ENCODE measurements at regions not wholly inside any gene's neighbourhood (a gene's known extent, or its start where the extent isn't known, plus 50 kb on each side); places are given as distances from the start of the nearest gene placed in this dataset.

- Histone ChIP-seq H3K27me3 (peaks cover 0 to 5% (median 4%) of the 10 kb centered on the region in 3 donors), H3K9me3 (no peaks in the 10 kb centered on the region), H3K36me3 (no peaks in the 10 kb centered on the region), H3K4me3 (no peak overlapping the region), H3K4me1 (no peaks in the 10 kb centered on the region), H3K27ac (no peak overlapping the region)
- in situ Hi-C loops (cut with MboI; ENCODE audit: low sequenced_read_pairs in 4 of 4): no loop called here
- no peak for ATAC-seq
- DNase-seq: no peak
- intact Hi-C loops (cut with DNase I; ENCODE audit: low total_unique reads): no loop called here
- TF ChIP-seq POLR2A (IDR thresholded peaks at IDR 0.05) (no peak), CTCF (IDR thresholded peaks at IDR 0.05 in 4 of 5, conservative IDR thresholded peaks at IDR 0.05 in 1 of 5) (no peak)
Observed at GRCh38 chr3:59319442-59319841, 269.6 kb upstream of the CFAP20DC start.

GRCh38 chr3:59318881-59319280 lies 269.1 kb upstream of the CFAP20DC start:
- Histone ChIP-seq H3K4me1 (no peaks in the 10 kb centered on the region), H3K27ac (no peak overlapping the region), H3K27me3 (peaks cover 0 to 5% (median 4%) of the 10 kb centered on the region in 3 donors), H3K36me3 (no peaks in the 10 kb centered on the region), H3K4me3 (no peak overlapping the region), H3K9me3 (no peaks in the 10 kb centered on the region)
- ATAC-seq (no peak), DNase-seq (no peak)
- intact Hi-C loops (cut with DNase I; ENCODE audit: low total_unique reads): no loop called here
- in situ Hi-C loops (cut with MboI; ENCODE audit: low sequenced_read_pairs in 4 of 4): no loop called here
- TF ChIP-seq CTCF (IDR thresholded peaks at IDR 0.05 in 4 of 5, conservative IDR thresholded peaks at IDR 0.05 in 1 of 5) (no peak), POLR2A (IDR thresholded peaks at IDR 0.05) (no peak)

GRCh38 chr3:59317386-59317785 lies 267.6 kb upstream of the CFAP20DC start:
- H3K4me3 ChIP-seq: no peak overlapping the region
- H3K4me1 ChIP-seq: no peaks in the 10 kb centered on the region
- H3K27ac ChIP-seq: no peak overlapping the region
- H3K36me3 ChIP-seq: no peaks in the 10 kb centered on the region
- no peaks in the 10 kb centered on the region for H3K9me3 ChIP-seq
- intact Hi-C loops (cut with DNase I; ENCODE audit: low total_unique reads): no loop called here
- in situ Hi-C loops (cut with MboI; ENCODE audit: low sequenced_read_pairs in 4 of 4): no loop called here
- no peak for TF ChIP-seq POLR2A (IDR thresholded peaks at IDR 0.05)
- TF ChIP-seq CTCF (IDR thresholded peaks at IDR 0.05 in 4 of 5, conservative IDR thresholded peaks at IDR 0.05 in 1 of 5): no peak
- DNase-seq: no peak
- peaks cover 0 to 5% (median 4%) of the 10 kb centered on the region in 3 donors for H3K27me3 ChIP-seq
- ATAC-seq: no peak

- DNase-seq (no peak), ATAC-seq (no peak)
- Histone ChIP-seq H3K4me1 (no peaks in the 10 kb centered on the region), H3K27me3 (peaks cover 0 to 5% (median 4%) of the 10 kb centered on the region in 3 donors), H3K27ac (no peak overlapping the region), H3K36me3 (no peaks in the 10 kb centered on the region), H3K4me3 (no peak overlapping the region), H3K9me3 (no peaks in the 10 kb centered on the region)
- intact Hi-C loops (cut with DNase I; ENCODE audit: low total_unique reads) (no loop called here), in situ Hi-C loops (cut with MboI; ENCODE audit: low sequenced_read_pairs in 4 of 4) (no loop called here)
- TF ChIP-seq CTCF (IDR thresholded peaks at IDR 0.05 in 4 of 5, conservative IDR thresholded peaks at IDR 0.05 in 1 of 5) (no peak), POLR2A (IDR thresholded peaks at IDR 0.05) (no peak)
Observed at GRCh38 chr3:59316688-59317275, 267.0 kb upstream of the CFAP20DC start.

GRCh38 chr3:59313365-59313764 lies 263.5 kb upstream of the CFAP20DC start:
- no peak overlapping the region for H3K27ac ChIP-seq
- intact Hi-C loops (cut with DNase I; ENCODE audit: low total_unique reads): no loop called here
- H3K27me3 ChIP-seq: peaks cover 0 to 5% (median 4%) of the 10 kb centered on the region in 3 donors
- no peak overlapping the region for H3K4me3 ChIP-seq
- H3K4me1 ChIP-seq: no peaks in the 10 kb centered on the region
- in situ Hi-C loops (cut with MboI; ENCODE audit: low sequenced_read_pairs in 4 of 4): no loop called here
- ATAC-seq (no peak), DNase-seq (no peak)
- H3K36me3 ChIP-seq: no peaks in the 10 kb centered on the region
- no peaks in the 10 kb centered on the region for H3K9me3 ChIP-seq
- no peak for TF ChIP-seq POLR2A (IDR thresholded peaks at IDR 0.05)

All from gastrocnemius medialis (tissue), 4 donors.